ENCODE measurements at regions not wholly inside any gene's neighbourhood (a gene's known extent, or its start where the extent isn't known, plus 50 kb on each side); places are given as distances from the start of the nearest gene placed in this dataset.
"Not testable (repeated sequence)": the region's sequence is repeated elsewhere in the genome, so short reads cannot be mapped to it uniquely, and the experiment has no call there.

DNA sequence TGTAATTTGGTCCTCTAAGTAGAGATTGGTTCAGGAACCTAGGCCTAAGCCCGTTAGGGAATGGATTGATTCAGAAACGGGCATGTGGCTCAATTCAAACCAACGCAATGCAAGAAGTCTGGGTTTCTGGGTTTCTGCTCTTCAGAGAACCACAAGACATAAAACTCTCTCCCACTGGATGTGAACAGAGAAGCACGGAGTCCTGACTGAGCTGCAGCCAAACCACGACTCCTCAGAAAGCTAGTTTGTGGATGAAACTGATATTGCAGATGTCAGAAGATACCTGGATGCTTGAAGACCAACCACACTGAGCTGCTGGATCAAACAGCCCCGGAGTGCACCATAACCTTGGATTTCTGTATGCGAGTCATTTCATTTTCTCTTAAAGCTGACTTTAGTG lies 50.0 kb downstream of the SOD2 start:
- DNase-seq (ENCODE audit: low spot score), result no peak

DNA sequence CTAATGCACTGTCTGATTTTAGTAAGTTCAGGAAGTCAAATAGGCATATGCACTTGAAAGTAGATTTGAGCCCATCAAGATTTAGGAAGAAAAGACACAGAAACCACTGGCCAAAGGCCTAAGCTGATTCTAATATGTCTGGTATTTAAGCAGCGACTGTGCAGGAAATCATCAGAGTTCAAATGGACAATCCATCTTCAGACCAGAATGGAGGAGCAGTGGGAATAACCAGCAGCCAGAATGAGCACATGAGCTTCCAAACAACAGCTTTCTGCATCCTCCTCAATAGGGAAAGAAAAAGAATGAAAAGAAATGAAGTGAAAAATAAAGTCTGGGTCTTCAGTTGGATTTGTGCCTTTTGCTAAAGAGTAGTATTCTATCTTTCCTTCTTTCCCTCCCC lies 50.6 kb downstream of the SOD2 start:
- no peak for DNase-seq (ENCODE audit: low spot score)

DNA sequence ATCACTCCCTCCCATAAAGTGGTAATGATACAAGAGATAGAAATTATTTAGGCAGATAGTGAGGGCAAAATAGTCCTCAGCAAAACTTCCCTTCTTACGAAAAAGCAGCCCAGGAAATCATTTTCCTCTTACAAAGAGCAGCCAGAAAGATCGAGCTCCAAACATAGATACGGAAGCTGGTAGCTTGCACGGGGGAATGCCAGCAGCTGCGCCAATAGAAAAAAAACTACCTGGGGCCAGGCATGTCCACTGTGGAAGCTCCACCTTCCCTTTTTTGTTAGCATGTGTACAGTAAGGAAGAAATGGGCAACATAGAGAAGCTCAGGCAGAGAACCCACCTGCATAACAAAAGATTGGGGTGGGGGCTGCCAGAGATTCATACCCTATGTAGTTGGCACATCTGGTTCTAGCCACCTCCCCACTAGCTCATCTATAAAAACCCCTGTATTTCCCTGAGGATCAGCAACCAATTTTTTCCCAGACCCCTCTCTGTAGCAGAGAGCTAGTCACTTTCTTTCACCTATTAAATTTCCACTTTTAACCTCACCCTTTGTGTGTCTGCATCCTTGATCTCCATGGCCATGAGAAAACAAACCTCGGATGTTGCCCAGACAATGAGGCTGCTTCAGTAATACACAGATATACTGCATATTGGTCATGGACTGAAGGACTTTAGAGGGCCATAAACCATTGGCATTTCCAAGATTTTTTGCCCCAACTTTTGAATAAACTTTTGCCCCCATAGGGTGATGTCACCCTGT lies 52.1 kb downstream of the SOD2 start:
- DNase-seq (ENCODE audit: low spot score), result no peak

DNA sequence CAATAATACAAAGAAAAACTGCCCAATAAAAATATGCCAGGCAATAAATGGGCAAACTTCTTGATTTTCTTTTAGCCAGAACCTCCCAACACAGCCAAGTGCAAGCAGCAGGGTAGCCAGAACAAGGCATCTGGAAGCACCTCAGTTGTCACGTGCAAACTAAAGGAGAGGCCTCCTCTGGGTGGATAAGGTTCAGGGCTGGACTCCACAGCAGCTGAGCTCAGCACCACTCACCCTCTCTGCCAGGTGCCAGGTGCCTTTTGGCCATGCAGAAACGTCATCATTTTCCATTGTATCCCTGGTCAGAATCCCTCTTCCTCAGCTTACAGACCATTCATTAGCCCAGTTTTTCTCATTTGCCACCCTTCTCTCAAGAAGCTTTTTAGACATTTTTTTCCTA lies 52.7 kb downstream of the SOD2 start:
- DNase-seq (ENCODE audit: low spot score), result no peak

DNA sequence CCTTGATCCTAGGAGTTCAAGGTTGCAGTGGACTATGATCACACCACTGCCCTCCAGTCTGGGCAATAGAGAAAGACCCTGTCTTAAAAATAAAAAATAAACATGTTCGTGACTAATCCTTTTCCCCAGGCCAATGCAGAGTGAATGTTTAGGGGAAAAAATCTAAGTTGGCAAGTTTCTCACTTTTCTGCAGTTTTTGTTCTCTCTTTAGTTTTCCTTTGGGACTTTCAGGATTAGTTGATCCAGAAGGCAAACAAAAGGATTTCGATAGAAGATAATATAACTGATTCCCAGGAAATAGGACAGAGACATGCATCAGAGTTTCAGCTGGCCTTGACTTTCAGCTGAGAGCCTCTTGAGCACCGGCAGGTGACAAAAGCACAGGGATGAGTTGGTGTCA lies 53.3 kb downstream of the SOD2 start:
- no peak for DNase-seq (ENCODE audit: low spot score)

GRCh38 chr6:159633196-159633595 lies 59.8 kb downstream of the SOD2 start:
- peak; percentile 58 for DNase-seq (ENCODE audit: low spot score)

- no peak for DNase-seq (ENCODE audit: low spot score)
Observed at GRCh38 chr6:159631886-159632285, 61.2 kb downstream of the SOD2 start.

DNA sequence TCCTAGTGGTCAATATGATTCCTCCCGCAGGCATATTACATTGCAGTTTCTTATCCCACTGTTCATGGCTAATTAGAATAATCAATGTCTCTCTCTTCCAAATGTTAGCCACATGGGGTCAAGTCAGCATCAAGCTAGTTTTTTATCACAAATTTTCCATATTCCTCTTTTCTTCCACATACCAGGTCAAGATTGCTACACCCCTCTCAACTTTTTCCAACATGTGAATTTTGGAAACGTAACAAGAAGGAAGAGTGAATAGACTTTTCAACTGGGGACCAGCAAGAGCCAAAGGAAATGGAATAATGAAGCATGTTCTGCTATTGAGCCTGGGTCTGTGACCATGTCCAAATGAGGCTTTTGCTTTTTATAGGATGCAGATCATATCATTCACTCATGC lies 65.1 kb downstream of the SOD2 start:
- no peak for DNase-seq (ENCODE audit: low spot score)

GRCh38 chr6:159626506-159626905 lies 66.5 kb downstream of the SOD2 start:
- DNase-seq (ENCODE audit: low spot score), result not testable (repeated sequence)

DNA sequence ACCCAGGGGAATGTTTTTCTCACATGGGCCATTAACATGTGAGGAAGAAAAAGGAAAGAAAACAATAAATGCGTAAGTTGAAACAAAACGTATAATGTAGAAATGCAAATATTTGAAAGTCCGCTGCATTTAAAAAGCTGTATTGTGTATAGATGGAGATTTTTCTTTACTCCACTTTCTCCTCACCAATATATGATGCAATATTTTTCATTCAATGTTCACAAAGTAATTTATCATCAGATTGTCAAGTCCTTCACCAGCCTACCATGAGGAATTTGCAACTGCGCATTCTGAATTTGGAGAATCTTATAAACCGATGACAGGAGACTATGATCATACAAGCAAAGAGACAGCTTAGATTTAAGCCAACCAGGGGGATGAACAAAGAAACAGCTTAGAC lies 69.9 kb downstream of the SOD2 start:
- no peak for DNase-seq (ENCODE audit: low spot score)

GRCh38 chr6:159620947-159621346 lies 72.1 kb downstream of the SOD2 start:
- no peak for DNase-seq (ENCODE audit: low spot score)

DNA sequence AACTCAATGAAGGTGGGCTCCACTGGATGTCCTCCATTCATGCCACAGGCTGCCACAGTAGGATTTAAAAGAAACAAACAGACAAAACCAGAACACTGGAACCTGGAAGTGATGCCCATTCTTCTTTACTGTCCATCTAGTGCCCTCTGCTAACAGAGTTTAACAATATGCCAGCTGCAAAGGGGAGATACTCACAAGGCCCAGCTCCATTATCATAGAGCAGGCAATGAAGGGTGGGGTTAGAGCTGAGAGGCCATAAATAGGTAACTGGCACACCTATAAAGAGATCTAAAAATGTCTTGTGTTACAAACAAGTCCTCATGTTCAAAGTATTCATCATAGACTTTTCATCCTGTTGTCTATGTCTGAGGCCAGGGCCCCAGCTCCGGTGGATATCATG lies 75.6 kb downstream of the SOD2 start:
- no peak for DNase-seq (ENCODE audit: low spot score)

DNA sequence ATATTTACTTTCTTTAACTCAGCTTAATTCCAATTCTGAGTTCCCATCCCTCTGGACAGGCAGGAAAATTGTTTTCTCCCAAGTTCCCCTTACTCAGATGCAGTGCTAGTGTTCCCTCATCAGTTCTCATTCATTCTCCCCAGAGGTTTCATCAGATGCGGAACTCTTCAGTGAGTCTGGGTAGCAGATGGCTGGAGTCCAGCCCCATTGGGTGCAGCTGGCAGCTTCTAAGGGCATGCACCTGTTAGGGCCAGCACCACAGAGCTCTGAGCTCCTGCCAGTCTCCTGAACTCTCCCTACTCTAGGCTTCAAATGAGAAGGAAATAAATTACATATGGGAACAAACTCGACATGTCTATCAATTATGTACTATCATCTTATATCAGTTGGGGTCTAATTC lies 76.6 kb downstream of the SOD2 start:
- peak; percentile 58 for DNase-seq (ENCODE audit: low spot score)

DNA sequence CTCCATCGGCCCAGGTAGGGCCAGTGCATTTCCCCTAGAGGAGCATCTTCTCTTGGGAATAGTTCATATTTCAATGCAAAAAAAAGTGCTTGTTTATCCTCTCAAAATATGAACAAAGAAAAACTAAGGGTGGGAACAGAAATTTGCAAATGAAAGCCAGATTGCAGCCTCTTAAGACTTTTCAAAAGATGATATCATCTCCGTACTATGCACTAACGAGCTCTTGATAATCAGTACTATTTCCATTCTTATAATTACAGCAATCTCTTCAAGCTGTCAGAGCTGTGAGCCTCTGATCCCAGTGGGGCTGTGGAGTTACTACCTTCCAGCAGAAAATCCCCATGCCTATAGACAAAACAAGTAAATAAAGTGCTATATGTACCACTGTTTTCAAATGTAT lies 77.1 kb downstream of the SOD2 start:
- DNase-seq (ENCODE audit: low spot score), result no peak

DNA sequence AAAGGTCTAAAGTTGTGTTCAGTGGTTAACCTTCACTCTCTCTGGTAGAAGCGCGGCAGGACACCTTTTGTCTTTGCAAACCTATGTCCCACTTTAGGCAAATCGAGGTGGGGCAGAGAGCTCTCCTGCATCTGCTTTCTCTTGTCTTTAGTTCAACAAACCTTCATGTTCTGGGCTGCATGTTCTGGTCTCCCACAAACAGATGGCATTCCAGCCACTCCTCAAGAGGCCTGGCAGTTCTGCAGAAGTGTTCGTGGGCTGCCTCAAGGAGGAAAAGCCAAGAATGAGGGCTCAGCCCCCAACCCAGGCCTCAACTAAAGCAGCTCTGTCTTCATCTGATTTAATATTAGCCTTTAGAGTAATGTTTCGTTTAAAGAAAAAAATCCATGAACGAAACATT lies 82.2 kb downstream of the SOD2 start:
- no peak for DNase-seq (ENCODE audit: low spot score)

DNA sequence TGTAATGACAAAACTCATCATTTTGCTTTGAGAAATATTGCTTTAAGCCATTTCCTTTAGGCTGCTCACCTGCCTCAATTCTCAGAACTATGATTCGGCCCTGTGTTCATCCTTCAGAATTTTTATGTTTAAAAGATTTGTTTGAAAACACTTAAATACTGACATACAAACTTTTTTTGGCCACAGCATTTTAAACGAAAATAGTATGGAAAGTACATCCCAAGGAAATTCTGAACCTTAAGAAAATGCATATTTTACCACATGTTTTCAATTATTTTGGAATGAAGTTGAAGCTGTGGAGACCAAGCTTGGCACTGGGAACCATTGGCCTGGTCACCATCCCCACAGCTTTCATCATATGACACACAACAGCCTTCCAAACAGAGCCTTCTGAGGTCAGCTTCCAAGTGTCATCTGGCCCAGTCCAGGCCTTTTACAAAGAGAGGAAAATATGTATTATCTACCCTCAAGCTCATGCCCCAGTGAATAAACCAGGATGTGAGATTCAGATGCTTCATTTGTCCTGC lies 83.3 kb downstream of the SOD2 start:
- no peak for DNase-seq (ENCODE audit: low spot score)

DNA sequence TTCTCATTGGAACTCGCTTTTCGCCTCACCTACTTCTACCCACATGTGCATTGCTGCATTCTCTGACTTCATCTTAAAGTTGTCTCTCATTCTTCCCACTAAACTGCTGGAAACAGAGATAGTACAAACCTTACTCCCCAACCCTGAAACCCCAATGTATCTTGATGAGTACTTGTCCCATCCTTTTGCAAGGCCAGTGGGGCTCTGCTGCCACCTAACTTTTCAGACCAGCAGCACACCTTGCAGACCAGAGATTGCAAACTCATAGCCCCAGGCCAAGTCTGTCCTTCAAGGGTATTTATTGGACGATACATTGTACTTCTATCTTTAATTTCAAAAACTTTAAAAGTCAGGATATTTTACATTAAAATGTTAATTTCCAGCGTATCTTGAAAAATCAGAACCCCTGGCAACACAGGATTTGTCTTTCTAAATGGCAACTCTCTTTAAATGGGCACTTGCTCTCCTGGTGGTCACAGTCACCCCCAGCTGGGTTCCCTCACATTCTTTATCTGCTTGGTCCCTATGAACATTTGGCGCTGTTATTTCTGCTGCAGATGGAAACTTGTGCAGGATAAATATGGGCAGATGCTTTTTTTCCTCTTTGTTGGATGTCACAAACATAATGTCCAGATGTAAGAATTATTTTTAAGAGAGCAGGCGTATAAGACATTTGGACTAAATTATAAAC lies 83.9 kb downstream of the SOD2 start:
- DNase-seq (ENCODE audit: low spot score), result peak; percentile 60

- DNase-seq (ENCODE audit: low spot score), result no peak
Observed at GRCh38 chr6:159606786-159607185, 86.3 kb downstream of the SOD2 start.

- no peak for DNase-seq (ENCODE audit: low spot score)
Observed at GRCh38 chr6:159604443-159604956, 88.5 kb downstream of the SOD2 start.

- DNase-seq (ENCODE audit: low spot score), result no peak
Observed at GRCh38 chr6:159602431-159603041, 90.5 kb downstream of the SOD2 start.

- no peak for DNase-seq (ENCODE audit: low spot score)
Observed at GRCh38 chr6:159601211-159601610, 91.8 kb downstream of the SOD2 start.

DNA sequence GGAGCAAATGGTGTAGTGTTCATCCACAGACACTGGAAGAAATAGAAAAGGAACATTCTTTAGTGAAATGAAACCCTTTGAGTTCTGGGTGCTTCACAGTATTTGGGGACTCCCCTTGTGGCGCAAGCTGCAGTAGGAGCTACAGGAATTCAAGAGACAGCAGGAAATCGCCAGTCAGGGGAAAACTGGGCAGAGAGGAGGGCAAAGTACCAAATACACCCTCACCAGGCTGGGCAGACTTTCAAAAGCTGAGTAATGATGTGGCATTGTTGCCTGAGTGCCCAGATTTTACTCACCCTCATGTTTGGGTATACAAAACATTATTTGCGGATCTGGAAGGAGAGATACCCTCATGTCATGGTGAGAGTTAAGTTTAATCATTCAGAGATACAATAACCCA lies 97.9 kb downstream of the SOD2 start:
- DNase-seq (ENCODE audit: low spot score), result no peak

DNA sequence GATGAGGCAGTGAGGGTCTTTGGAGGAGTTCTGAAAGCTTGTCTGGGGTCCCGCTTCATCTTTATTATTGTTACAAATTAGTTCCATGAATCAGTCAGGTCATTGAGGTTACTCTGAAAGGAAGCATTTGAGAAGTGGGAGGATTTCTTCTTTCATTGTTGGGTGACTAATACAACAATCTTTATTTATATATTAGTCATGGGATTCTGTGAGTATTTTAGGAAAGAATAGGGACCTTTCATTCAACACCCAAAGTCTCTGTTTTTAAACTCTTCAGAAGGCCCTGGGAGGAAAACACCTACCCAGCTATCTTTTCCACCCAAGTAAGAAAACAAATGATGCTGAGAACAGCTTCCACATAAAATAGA lies 98.3 kb downstream of the SOD2 start:
- no peak for DNase-seq (ENCODE audit: low spot score)

Data from NAMALWA (cell line).